ENCODE measurements at regions not wholly inside any gene's neighbourhood (a gene's known extent, or its start where the extent isn't known, plus 50 kb on each side); places are given as distances from the start of the nearest gene placed in this dataset.

DNA sequence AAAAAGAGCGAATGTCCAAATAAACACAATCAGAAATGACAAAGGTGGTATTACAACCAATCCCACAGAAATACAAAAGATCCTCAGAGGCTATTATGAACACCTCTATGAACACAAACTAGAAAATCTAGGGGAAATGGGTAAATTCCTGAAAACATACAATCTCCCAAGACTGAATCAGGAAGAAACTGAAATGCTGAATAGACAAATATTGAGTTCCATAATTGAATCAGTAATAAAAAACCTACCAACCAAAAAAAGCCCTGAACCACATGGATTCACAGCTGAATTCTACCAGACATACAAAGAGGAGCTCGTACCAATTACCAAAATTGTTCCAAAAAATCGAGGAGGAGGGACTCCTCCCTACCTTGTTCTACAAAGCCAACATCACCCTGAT, 56.1 kb upstream of the ZNF800 start:
- TF ChIP-seq, protein P1, sequence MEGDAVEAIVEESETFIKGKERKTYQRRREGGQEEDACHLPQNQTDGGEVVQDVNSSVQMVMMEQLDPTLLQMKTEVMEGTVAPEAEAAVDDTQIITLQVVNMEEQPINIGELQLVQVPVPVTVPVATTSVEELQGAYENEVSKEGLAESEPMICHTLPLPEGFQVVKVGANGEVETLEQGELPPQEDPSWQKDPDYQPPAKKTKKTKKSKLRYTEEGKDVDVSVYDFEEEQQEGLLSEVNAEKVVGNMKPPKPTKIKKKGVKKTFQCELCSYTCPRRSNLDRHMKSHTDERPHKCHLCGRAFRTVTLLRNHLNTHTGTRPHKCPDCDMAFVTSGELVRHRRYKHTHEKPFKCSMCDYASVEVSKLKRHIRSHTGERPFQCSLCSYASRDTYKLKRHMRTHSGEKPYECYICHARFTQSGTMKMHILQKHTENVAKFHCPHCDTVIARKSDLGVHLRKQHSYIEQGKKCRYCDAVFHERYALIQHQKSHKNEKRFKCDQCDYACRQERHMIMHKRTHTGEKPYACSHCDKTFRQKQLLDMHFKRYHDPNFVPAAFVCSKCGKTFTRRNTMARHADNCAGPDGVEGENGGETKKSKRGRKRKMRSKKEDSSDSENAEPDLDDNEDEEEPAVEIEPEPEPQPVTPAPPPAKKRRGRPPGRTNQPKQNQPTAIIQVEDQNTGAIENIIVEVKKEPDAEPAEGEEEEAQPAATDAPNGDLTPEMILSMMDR (IDR thresholded peaks at IDR 0.05) = no peak
- TF ChIP-seq EP300 (IDR thresholded peaks at IDR 0.05) (no peak), POLR2A (IDR thresholded peaks at IDR 0.05) (no peak)

Data from stomach (tissue), 4 donors.